AML-193 (cell line): ENCODE measurements at regions not wholly inside any gene's neighbourhood (a gene's known extent, or its start where the extent isn't known, plus 50 kb on each side); places are given as distances from the start of the nearest gene placed in this dataset.
"Not testable (repeated sequence)": the region's sequence is repeated elsewhere in the genome, so short reads cannot be mapped to it uniquely, and the experiment has no call there.

Source experiments
- DNase-seq, 2 experiments: peaks; one replicate each; lab custom pipeline; 2025; lab: John Stamatoyannopoulos, UW

GRCh38 chr9:83191154-83191553 is 128.2 kb upstream of the RASEF start:
- DNase-seq = no peak

DNA sequence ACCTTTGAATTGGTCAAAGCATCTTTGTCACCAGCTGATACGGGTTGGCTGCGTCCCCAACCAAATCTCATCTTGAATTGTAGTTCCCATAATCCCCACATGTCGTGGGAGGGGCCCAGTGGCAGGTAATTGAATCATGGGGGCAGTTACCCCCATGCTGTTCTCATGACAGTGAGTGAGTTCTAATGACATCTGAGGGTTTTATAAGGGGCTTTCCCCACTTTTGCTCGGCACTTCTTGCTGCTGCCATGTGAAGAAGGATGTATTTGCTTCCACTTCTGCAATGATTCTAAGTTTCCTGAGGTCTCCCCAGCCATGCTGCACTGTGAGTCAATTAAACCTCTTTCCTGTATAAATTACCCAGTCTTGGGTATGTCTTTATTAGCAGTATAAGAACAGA is 126.1 kb upstream of the RASEF start:
- DNase-seq = not testable (repeated sequence)

- DNase-seq = peak; percentile 54 to 63
Measured at GRCh38 chr9:83188277-83188676, 125.3 kb upstream of the RASEF start.

DNA sequence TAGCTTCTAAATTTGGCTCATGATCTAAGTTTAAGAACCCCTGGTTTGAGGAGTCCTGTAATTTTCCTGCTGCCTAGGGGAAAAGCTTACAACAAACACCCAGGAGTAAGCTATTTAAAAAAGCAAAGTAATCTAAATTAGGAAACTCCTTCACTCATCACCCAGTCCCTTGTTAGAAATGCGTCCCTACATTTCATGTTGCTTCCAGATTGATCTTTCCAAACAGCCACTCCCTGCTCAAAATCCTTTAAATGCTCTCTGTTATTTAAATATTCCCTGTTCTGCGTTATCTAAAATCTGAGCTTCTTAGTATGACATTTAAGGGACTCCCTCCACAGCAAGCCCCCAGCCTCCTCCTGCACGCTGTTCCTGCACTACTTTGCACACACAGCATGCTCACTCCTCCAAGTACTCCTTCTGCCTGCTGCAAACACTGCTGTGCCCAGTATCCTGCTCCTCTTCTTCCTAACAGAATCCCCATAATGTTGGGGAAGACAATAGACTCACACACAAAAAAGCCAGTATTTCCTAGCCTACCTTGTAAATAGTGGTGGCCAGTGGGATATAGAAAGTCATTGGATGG is 123.3 kb upstream of the RASEF start:
- DNase-seq = no peak

DNA sequence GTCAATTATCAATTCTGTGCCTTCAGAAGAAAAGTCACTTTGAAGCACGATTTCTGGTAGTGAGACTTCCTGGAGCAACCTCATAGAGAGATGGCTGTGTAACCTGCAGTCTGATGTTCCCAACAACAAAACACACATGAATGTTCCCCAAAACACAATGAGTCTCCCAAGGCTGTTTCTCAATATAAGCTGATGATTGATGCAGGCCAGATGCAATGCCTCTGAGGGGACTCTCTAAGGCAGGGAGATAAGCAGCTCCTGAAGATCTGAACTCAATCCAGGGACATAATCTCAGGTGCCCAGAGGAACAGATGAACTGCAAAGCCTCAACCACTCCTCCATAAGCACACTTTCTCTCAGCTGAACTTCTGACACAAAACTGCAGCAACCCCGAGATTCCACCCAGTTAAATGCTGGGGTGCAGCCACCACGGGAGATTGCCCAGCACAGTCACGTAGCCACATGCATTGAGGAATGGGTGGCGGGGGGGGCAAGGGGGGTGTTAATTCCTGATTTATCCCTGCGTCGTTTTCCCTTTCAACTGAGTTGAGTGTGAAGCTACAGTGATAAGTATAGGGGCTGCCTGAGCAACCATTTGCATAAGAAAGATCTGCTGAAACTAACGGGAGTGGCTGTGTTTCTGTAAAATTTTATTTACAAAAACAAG is 122.7 kb upstream of the RASEF start:
- no peak for DNase-seq

- no peak for DNase-seq
Measured at GRCh38 chr9:83183621-83184020, 120.7 kb upstream of the RASEF start.

GRCh38 chr9:83182071-83182470 is 119.1 kb upstream of the RASEF start:
- no peak for DNase-seq

DNA sequence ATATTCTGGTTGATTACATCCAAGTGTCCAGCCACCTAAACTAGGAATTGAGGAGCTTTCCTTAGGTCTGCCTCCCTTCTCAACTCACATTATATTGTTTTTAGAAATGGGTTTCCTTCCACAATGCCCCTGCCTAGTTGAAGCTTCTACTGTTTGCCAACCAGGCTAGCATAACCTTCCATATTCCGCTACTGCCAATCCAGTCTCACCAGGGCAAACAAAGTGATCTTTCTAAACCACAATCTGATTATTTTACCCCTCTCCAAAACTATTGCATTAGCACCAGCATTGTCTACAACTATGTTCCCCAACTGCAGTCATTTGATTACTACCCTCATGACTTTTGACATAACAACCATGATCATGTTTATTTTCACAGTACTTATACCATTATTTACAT is 115.8 kb upstream of the RASEF start:
- no peak for DNase-seq

- no peak for DNase-seq
Measured at GRCh38 chr9:83177747-83178146, 114.8 kb upstream of the RASEF start.

DNA sequence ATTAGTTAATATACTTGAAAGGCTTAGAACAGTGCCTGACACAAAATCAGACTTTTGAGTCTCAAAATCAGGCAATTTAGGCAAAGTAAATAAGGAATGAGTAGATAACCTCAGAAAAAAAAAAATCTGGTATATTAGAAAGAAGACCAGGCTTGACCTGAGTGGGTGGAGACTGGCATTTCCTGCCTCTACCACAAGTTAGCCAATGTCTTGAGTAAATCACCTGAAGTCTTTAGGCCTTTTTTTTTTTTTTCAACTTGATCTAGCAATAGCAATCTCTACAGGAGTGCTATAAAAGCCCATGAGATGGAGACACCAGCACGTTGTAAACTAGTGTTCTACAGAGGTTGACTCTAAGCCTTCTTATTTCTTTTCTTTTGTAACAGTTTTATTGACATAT is 104.2 kb upstream of the RASEF start:
- no peak for DNase-seq

DNA sequence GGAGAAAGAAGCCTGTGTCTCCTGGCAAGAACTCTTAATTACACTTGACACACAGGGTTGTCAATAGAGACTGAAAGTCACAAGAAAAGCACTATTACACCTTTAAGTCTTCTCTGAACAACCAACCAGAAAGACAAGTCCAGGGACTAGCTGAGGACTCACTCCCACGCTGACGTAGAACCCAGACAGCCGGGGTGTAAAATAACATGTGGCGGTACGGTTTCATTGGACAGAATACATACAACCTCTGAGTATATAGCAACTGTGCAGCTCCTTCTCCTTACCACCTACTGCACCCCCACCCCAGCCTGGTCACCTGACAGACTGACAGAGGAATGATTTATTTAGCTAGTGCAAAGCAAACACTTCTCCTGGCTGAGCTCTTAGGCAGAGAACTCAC is 103.4 kb upstream of the RASEF start:
- DNase-seq = no peak

GRCh38 chr9:83155733-83156132 is 92.8 kb upstream of the RASEF start:
- DNase-seq = no peak

DNA sequence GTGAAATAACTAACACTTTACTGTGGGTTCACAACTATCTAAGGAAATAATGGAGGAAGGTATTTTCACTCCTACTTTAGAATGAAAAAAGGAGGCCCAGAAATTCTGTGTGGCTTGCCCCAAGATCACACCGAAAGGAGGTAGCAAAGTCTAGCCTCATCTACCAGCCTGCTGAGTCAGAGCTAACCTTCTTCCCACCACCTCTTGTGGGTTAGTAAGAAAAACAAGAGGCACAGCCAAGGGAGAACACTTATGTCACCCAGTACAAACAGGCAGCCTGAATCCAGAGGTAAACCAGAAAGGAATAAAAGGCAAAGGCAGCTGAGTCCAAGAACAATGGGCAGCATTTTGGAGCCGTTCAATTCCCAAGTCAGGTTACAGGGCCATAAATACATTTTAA is 91.9 kb upstream of the RASEF start:
- DNase-seq = no peak

DNA sequence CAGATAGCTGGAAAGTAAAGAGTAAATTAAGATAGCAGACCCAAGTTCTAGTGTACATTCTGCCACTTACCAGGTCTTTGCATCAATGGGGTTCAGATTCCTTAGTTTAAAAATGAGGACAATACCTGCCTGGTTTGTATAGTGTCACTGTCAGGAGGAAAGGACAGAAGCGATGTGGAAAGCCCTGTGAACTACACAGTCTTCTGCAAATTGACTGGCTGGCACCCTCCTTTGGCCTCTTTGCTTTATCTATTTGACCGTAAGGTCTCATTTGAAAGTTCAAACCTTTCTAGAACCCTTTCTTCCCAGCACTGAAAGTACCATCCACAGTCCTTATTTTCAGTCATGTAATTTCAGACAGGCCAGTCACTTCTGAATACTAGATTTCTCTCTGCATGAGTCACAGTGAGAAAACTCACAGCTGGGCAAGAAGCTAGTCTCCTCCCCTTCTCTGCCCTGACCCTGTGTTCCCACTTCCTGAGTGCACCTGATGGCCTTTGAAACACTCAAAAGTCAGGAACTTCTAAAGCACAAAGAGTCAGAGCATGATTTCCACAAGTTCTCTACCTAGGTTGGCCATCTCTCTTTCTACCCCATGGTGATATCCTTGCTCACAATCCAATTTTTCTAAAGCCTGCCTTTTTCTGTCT is 91.3 kb upstream of the RASEF start:
- no peak for DNase-seq

DNA sequence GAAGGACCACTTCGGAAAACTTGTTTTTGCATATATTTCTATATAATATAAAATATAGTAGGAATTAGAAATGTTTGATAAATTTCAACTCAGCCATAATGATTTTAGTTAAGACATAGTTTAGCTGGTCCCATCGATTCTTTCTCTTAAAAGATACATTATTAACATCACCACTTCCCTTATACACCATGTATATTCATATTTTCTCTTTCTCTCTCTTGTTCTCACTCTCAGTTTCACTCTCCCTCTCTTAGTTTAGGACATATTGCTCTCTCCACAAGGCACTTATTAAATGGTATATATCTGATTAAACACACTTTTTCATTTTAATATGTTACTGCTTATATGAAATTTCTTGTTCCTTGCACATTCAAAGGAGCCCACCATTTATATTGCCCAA is 90.1 kb upstream of the RASEF start:
- DNase-seq = no peak

DNA sequence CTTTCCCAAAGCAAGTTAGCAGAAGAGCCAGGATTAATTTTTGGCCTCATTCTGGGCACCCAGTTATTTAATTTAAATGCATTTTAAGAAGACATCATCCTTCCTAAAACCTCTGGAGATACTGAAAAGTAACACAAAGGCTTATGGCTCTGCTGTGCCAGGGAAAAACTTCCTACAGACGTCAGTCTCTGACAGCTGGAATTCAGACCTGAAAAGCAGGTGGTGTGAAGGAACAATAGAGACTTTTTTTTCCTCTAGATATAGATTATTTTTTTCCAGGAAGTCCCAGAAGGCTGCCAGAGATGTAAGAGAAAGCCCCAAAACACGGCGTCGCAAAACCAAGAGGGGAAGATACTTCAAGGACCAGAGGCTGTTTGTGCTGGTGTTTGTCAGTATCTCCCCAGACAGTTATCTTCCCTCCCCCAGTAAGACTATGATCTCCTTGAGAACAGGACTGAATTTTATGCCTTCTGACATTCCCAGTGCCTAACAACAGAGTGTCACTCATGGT is 88.7 kb upstream of the RASEF start:
- DNase-seq = no peak

DNA sequence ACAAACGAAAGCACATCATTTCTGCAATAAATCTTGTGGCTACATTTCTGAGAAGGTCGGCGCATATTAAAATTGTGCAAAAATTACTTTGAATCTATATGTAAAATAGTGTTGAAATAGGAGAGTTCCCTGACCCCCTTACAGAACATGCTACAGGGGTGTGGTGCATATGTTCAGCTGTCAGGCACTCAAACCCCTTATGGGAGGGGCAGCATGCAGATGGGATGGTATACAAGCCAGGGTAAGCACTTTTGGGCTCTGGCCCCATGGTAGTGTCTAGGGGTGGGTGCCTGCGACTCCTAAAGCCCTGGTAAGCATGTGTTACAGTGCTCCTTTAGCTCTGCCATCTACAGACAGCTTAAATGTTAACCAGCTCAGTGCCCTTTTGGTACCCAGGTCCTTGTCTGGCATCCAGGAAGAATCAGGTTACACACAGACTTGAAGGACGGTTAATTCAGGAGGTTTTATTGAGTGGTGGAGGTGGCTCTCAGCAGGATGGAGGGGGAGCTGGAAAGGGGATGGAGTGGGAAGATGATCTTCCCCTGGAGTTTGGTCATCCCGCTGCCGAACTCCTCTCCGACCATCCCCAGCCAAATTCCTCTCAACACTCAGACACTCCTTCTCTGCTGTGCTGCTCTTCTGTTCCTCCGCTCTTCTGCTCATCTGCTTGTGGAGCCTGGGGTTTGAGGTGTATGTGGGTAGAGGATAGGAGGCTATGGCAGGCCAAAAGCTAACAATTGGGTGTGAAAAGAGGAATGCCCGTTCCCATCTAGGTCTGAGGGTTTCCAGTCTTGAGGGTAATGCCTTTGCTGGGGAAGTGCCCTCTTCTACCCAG is 84.6 kb upstream of the RASEF start:
- no peak for DNase-seq

GRCh38 chr9:83146325-83146724 is 83.4 kb upstream of the RASEF start:
- no peak for DNase-seq

- no peak for DNase-seq
Measured at GRCh38 chr9:83144492-83144891, 81.5 kb upstream of the RASEF start.

GRCh38 chr9:83142389-83142788 is 79.4 kb upstream of the RASEF start:
- DNase-seq = no peak

DNA sequence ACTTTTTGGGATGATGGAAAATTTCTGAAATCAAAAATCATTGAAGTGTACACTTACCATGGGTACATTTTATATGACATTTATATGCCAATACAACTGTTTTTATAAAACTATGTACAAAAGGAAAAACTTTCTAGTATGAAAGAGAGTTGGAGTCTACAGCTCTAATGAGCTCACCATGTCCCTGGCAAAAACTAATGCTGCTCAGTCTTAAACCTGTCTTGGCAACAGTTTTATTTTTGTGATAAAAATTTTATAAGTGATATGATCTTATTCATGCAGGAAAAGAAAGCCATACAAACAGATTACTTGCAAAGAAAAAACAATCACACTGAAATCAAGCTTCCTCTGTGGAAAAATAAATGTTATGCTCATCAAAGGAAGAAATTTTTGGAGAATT is 78.9 kb upstream of the RASEF start:
- no peak for DNase-seq

- DNase-seq = no peak
Measured at GRCh38 chr9:83140061-83140460, 77.1 kb upstream of the RASEF start.
